UCSD-AML1 (cell line): ENCODE measurements at regions not wholly inside any gene's neighbourhood (a gene's known extent, or its start where the extent isn't known, plus 50 kb on each side); places are given as distances from the start of the nearest gene placed in this dataset.

ENCODE experiments used
- DNase-seq: peaks from one replicate; lab custom pipeline; 2025; ENCODE audit not compliant: unreplicated experiment; lab: John Stamatoyannopoulos, UW

DNA sequence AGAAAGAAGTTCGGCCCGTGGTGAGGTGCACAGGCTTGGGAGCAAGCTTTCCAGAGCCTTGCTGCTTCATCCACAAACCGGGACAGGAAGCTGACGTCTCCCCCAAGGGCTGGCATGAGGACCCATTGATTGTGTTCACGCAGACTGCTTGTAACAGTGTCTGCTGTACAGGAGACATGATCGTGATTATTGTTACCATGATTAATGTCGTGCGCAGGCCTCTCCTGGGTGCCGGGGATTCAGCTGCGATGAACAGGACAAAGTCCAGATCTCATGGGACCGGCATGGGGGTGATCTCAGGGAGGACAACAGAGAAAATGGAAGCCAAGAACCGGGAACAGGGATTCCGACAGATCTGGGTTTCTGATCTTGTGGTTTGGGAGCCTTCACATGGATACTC, 219.9 kb downstream of the BRD1 start:
- DNase-seq: no peak

DNA sequence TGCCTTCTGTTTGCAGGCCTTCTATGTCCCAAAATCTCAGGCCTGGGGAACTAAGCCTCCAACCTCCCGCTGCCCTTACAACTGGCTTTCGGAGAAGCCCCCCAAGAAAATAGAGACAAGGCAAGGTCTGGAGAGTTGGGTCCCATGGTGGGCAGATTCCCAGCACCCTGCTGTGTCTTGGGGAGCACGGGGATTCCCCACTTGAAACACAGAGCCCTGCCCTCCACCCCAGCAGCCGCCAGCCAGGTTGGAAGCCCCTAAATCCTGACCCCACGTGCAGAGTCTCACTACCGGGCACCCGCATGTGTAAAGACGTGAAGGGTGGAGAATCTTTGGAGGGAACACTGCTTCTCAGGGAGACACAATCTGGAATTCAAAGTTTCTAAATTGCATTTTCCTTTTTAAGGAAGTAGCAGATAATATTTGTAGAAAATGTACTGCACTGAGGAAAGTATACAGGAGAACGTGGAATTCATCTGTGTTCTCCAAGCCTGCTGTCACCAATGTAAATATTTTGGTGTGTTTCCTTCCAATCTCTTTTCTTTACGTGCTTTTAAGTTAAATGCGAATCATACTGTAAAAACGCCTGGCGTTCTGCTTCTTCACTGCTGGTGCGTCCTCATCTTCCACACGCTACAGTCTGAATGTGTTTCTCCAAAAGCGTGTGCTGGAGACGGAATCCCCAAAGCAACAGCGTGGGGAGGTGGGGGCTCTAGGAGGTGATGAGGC, 220.9 kb downstream of the BRD1 start:
- DNase-seq: no peak

GRCh38 chr22:49604732-49605302, 222.9 kb downstream of the BRD1 start:
- no peak for DNase-seq

- DNase-seq: no peak
Observed at GRCh38 chr22:49603016-49603415, 224.7 kb downstream of the BRD1 start.

GRCh38 chr22:49602481-49602880, 225.2 kb downstream of the BRD1 start:
- no peak for DNase-seq

DNA sequence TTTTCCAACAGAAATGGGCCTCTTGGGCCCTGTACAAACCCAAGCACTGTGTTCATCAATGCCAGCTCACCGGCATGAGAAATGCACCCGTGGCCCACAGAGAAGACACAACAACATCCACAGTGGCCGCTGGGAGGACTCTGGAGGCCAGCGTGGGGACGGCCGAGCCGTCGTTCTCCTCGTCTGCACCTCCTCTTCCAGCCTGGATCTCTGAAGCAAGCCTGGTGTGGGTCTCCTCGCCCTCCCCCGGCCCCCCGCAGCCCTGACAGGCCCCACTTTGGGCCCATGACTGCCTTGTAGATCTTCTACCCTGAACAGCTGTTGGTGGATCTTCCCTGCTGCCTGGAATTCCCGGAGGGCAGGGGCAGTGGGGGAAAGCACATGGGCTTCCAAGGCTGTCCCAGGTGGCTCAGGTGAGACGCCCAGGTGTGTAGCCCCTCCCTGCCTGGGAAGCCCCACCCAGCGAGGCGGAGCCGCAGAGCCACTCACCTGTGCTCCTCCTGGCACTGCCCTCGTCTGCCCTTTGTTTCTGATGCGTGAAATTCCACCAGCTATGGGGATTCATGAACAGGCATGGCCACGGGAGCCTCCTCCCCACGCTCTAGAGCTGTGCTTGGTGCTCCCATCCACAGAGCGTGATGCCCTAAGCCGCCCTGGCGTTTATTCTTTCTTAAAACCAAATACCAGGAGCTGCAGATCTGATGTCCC, 225.9 kb downstream of the BRD1 start:
- DNase-seq: no peak

GRCh38 chr22:49600891-49601431, 226.7 kb downstream of the BRD1 start:
- no peak for DNase-seq

DNA sequence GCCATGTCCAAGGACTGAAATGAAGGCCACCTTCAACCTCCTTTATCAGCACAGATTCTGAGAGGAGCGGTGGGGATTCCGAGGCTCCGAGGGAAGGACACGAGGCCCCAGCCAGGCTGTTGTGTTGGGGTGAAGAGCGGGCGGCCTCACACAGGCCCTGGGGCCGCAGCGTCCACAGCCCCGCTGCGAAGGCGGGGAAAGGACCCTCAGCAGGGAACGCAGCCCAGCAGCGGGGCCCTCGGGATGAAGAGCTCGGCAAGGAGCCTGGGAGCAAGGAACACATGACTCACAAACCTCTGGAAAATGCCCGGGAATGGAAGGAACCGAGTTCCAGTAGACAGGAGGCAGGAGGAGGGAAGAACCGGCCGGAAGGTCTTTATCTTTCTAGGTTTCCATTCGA, 227.2 kb downstream of the BRD1 start:
- DNase-seq: no peak

- no peak for DNase-seq
Observed at GRCh38 chr22:49599691-49600455, 227.8 kb downstream of the BRD1 start.

- DNase-seq: no peak
Observed at GRCh38 chr22:49599039-49599438, 228.6 kb downstream of the BRD1 start.

DNA sequence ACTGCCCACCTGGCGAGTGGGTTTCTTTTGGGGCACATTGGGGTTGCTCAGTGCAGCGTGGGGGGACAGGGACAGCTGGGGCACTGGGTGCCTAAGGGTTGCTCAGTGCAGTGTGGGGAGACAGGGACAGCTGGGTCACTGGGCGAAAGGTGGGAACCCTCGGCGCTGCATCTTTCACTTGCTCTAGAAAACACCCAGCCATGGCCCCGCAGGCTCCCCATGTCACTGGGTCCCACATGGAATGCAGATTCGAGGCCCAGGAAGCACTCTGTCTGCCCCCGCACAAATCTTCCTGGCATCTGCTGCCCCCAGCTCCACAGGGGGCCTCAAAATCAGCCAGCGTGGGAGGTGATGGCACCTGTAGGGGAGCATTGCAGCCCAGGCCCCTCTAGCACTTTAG, 229.3 kb downstream of the BRD1 start:
- DNase-seq: no peak

DNA sequence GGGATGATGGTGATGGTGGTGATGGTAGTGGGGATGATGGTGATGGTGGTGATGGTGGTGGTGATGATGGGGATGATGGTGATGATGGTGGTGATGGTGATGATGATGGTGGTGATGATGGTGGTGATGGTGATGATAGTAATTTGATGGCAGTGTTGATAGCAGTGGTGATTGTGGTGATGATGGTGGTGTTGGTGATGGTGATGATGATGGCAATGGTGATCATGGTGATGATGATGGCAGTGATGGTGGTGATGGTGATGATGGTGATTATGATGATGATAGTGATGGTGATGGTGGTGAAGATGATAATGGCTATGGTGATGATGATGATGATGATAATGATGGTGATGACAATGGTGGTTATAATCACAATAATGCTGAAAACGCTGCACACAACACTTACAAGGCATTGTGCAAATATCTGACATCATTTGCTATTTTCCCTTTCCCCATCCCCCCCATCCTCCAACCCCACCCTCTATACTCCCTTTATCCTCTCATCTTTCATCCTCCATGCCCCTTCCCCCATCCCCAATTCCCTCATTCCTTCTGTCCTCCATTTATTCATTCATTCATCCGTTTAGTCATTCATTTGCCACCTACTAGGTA, 230.1 kb downstream of the BRD1 start:
- DNase-seq: no peak

GRCh38 chr22:49595465-49596078, 232.1 kb downstream of the BRD1 start:
- DNase-seq: no peak

GRCh38 chr22:49594078-49594477, 233.6 kb downstream of the BRD1 start:
- DNase-seq: no peak

DNA sequence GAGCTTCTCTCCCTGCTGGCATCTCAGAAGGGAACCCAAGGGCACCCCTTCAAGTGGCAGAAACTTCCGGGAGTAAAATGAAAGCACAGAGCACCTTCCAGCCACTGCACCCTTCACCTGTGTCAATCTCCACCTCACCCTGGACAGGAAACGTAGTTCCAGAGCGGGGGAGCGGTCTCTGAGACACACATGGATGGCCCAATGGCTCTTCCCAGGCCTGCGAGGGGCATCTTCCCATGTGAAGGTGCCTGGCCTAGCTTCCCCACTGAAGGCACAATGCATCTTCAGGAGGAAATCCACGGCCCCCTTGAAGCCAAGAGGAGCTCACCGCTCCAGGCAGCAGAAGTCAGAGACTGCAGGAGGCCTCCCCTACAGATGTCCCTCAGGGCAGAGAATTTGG, 234.2 kb downstream of the BRD1 start:
- no peak for DNase-seq

- DNase-seq: no peak
Observed at GRCh38 chr22:49592780-49593501, 234.7 kb downstream of the BRD1 start.

GRCh38 chr22:49590851-49591445, 236.7 kb downstream of the BRD1 start:
- DNase-seq: no peak

GRCh38 chr22:49590381-49590780, 237.3 kb downstream of the BRD1 start:
- DNase-seq: no peak

DNA sequence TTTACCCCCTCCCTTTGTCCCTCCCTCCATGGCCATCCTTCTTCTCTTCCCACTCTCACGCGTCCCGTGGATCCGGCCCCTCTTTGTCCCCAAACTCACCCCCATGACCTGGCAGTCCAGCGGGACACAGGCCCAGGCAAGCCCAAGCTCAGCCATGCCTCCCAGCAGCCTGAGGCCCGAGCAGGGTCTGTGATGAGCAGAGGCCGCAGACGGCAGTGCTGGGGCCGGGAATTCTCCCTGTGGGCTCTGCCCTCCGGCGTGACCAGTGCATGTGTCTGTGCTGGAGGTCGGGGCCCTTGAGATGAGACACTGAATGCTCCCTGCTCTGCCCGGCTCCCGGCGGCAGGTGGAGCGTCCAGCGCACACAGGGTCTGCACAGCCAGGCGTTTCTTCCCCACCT, 237.9 kb downstream of the BRD1 start:
- no peak for DNase-seq
